ENCODE measurements at regions not wholly inside any gene's neighbourhood (a gene's known extent, or its start where the extent isn't known, plus 50 kb on each side); places are given as distances from the start of the nearest gene placed in this dataset.

DNA sequence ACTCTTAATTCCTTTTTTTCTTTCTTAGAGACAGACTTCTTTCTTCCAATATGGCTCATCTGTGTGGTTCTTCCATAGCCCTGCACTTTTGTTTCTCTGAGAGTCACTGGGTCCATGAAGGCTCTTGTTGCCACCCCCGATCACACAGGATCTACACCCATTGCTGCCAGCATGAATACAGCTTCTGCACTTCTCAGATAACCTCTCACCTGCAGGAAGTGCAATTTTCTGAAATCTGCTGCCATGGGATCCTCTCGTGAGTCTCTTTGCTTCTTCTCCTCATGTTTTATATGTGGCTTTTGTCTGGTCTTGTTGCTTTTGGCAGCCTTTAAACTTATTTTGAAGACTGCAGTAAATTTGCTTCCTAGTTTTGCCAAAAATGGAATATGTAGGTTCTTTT lies 171.2 kb downstream of the TMEM167A start (continued):
- TF ChIP-seq, protein P1, sequence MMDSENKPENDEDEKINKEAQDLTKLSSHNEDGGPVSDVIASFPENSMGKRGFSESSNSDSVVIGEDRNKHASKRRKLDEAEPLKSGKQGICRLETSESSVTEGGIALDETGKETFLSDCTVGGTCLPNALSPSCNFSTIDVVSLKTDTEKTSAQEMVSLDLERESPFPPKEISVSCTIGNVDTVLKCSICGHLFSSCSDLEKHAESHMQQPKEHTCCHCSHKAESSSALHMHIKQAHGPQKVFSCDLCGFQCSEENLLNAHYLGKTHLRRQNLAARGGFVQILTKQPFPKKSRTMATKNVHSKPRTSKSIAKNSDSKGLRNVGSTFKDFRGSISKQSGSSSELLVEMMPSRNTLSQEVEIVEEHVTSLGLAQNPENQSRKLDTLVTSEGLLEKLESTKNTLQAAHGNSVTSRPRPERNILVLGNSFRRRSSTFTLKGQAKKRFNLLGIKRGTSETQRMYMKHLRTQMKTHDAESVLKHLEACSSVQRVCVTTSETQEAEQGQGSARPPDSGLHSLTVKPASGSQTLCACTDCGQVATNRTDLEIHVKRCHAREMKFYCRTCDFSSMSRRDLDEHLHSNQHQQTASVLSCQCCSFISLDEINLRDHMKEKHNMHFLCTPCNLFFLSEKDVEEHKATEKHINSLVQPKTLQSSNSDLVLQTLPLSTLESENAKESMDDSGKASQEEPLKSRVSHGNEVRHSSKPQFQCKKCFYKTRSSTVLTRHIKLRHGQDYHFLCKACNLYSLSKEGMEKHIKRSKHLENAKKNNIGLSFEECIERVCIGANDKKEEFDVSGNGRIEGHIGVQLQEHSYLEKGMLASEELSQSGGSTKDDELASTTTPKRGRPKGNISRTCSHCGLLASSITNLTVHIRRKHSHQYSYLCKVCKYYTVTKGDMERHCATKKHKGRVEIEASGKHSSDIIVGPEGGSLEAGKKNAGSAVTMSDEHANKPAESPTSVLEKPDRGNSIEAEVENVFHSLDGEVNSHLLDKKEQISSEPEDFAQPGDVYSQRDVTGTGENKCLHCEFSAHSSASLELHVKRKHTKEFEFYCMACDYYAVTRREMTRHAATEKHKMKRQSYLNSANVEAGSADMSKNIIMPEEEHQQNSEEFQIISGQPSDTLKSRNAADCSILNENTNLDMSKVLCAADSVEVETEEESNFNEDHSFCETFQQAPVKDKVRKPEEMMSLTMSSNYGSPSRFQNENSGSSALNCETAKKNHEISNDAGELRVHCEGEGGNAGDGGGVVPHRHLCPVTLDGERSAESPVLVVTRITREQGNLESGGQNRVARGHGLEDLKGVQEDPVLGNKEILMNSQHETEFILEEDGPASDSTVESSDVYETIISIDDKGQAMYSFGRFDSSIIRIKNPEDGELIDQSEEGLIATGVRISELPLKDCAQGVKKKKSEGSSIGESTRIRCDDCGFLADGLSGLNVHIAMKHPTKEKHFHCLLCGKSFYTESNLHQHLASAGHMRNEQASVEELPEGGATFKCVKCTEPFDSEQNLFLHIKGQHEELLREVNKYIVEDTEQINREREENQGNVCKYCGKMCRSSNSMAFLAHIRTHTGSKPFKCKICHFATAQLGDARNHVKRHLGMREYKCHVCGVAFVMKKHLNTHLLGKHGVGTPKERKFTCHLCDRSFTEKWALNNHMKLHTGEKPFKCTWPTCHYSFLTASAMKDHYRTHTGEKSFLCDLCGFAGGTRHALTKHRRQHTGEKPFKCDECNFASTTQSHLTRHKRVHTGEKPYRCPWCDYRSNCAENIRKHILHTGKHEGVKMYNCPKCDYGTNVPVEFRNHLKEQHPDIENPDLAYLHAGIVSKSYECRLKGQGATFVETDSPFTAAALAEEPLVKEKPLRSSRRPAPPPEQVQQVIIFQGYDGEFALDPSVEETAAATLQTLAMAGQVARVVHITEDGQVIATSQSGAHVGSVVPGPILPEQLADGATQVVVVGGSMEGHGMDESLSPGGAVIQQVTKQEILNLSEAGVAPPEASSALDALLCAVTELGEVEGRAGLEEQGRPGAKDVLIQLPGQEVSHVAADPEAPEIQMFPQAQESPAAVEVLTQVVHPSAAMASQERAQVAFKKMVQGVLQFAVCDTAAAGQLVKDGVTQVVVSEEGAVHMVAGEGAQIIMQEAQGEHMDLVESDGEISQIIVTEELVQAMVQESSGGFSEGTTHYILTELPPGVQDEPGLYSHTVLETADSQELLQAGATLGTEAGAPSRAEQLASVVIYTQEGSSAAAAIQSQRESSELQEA (IDR thresholded peaks at IDR 0.05; ENCODE audit: low read depth): no peak
- TF ChIP-seq ZNF174 (CRISPR knock-in tag; IDR thresholded peaks at IDR 0.05) (no peak), ERF (CRISPR knock-in tag; IDR thresholded peaks at IDR 0.05) (no peak)
- TF ChIP-seq, protein P2, sequence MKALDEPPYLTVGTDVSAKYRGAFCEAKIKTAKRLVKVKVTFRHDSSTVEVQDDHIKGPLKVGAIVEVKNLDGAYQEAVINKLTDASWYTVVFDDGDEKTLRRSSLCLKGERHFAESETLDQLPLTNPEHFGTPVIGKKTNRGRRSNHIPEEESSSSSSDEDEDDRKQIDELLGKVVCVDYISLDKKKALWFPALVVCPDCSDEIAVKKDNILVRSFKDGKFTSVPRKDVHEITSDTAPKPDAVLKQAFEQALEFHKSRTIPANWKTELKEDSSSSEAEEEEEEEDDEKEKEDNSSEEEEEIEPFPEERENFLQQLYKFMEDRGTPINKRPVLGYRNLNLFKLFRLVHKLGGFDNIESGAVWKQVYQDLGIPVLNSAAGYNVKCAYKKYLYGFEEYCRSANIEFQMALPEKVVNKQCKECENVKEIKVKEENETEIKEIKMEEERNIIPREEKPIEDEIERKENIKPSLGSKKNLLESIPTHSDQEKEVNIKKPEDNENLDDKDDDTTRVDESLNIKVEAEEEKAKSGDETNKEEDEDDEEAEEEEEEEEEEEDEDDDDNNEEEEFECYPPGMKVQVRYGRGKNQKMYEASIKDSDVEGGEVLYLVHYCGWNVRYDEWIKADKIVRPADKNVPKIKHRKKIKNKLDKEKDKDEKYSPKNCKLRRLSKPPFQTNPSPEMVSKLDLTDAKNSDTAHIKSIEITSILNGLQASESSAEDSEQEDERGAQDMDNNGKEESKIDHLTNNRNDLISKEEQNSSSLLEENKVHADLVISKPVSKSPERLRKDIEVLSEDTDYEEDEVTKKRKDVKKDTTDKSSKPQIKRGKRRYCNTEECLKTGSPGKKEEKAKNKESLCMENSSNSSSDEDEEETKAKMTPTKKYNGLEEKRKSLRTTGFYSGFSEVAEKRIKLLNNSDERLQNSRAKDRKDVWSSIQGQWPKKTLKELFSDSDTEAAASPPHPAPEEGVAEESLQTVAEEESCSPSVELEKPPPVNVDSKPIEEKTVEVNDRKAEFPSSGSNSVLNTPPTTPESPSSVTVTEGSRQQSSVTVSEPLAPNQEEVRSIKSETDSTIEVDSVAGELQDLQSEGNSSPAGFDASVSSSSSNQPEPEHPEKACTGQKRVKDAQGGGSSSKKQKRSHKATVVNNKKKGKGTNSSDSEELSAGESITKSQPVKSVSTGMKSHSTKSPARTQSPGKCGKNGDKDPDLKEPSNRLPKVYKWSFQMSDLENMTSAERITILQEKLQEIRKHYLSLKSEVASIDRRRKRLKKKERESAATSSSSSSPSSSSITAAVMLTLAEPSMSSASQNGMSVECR (CRISPR knock-in tag; IDR thresholded peaks at IDR 0.05): no peak
